ENCODE measurements at regions not wholly inside any gene's neighbourhood (a gene's known extent, or its start where the extent isn't known, plus 50 kb on each side); places are given as distances from the start of the nearest gene placed in this dataset.

DNA sequence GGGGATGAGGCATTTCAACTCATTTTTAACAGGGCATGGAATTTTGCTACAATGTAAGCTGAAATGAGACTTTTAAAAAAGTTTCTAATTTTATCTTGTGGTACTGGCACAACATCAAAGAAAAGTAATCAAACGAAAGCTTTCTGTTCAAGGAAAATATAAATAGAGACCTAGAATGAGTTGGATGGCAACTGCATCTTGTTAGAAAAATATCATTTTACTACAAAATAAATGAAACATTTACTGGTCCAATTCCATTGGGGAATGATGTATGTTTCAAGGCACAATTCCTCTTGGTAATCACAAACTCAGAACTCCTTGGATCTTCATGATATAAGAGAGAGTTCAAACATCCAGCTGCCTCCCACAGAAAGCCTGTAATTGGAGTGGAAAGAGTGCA, 102.8 kb downstream of the HMHB1 start:
- Histone ChIP-seq H3K4me3 (ENCODE audit: low read length) (no peak overlapping the region), H3K27me3 (ENCODE audit: low read depth, low read length) (peaks cover 11% of the 10 kb centered on the region; the same call in 1 of the 2 replicates), H3K79me2 (ENCODE audit: low read length) (no peaks in the 10 kb centered on the region), H3K9ac (ENCODE audit: low read length) (no peak overlapping the region), H3K4me2 (ENCODE audit: low read length) (no peak overlapping the region), H4K20me1 (ENCODE audit: insufficient read depth, low read length) (no peaks in the 10 kb centered on the region), H3K4me1 (ENCODE audit: low read length) (no peaks in the 10 kb centered on the region), H3K9me3 (ENCODE audit: insufficient read depth, low read length) (no peaks in the 10 kb centered on the region), H2AFZ (ENCODE audit: low read depth, low read length) (no peak overlapping the region), H3K36me3 (replicated peaks; ENCODE audit: low read depth, low read length) (no peaks in the 10 kb centered on the region), H3K27ac (ENCODE audit: low read length) (no peak overlapping the region)
- TF ChIP-seq EZH2phosphoT487 (IDR thresholded peaks at IDR 0.05; ENCODE audit: low read depth), result no peak
- TF ChIP-seq, protein P1, sequence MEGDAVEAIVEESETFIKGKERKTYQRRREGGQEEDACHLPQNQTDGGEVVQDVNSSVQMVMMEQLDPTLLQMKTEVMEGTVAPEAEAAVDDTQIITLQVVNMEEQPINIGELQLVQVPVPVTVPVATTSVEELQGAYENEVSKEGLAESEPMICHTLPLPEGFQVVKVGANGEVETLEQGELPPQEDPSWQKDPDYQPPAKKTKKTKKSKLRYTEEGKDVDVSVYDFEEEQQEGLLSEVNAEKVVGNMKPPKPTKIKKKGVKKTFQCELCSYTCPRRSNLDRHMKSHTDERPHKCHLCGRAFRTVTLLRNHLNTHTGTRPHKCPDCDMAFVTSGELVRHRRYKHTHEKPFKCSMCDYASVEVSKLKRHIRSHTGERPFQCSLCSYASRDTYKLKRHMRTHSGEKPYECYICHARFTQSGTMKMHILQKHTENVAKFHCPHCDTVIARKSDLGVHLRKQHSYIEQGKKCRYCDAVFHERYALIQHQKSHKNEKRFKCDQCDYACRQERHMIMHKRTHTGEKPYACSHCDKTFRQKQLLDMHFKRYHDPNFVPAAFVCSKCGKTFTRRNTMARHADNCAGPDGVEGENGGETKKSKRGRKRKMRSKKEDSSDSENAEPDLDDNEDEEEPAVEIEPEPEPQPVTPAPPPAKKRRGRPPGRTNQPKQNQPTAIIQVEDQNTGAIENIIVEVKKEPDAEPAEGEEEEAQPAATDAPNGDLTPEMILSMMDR (IDR thresholded peaks at IDR 0.05; ENCODE audit: low read depth, low read length), result no peak

DNA sequence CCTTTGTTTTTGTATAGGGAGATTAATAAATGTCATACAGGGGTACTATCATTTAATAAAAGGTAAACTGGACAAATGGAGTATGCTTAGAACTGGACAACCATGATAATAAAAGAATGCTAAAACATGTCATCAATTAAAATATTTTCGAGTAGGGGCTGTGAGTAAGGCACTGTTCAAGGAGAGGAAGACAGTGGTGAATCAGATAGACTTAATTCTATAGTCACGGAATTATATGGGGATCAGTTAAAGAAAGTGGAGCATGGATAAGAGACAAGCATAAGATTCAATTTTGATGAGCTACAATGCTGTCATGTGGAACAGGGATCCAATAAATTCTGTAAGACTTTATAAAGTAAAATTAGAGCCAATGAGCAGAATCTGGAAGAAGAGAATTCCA, 104.5 kb downstream of the HMHB1 start:
- Histone ChIP-seq H3K79me2 (ENCODE audit: low read length) (no peaks in the 10 kb centered on the region), H3K9me3 (ENCODE audit: insufficient read depth, low read length) (no peaks in the 10 kb centered on the region), H3K4me1 (ENCODE audit: low read length) (no peaks in the 10 kb centered on the region), H3K4me2 (ENCODE audit: low read length) (no peak overlapping the region), H3K9ac (ENCODE audit: low read length) (no peak overlapping the region), H4K20me1 (ENCODE audit: insufficient read depth, low read length) (no peaks in the 10 kb centered on the region), H3K27me3 (ENCODE audit: low read depth, low read length) (peaks cover 11% of the 10 kb centered on the region; the same call in 1 of the 2 replicates), H3K27ac (ENCODE audit: low read length) (no peak overlapping the region), H3K4me3 (ENCODE audit: low read length) (no peak overlapping the region), H3K36me3 (replicated peaks; ENCODE audit: low read depth, low read length) (no peaks in the 10 kb centered on the region), H2AFZ (ENCODE audit: low read depth, low read length) (no peak overlapping the region)
- TF ChIP-seq EZH2phosphoT487 (IDR thresholded peaks at IDR 0.05; ENCODE audit: low read depth), result no peak
- TF ChIP-seq, protein P1 (IDR thresholded peaks at IDR 0.05; ENCODE audit: low read depth, low read length), result no peak

DNA sequence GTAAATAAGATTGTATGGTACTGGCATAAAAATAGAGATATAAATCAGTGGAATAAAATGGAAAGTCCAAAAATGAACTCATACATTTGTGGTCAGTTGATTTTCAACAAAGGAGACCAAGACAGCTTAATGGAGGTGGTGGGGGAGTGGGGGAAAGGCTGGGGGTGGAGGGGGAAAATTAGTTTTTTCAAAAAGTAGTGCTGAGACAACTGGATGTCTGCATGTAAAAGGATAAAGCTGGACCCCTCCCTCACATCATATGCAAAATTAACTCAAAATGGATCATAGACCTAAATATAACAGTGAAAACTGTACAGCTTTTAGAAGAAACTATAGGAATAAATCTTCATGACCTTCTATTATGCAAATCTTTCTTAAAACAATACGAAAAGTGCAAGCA, 107.0 kb downstream of the HMHB1 start:
- Histone ChIP-seq H4K20me1 (ENCODE audit: insufficient read depth, low read length) (no peaks in the 10 kb centered on the region), H3K4me3 (ENCODE audit: low read length) (no peak overlapping the region), H3K9ac (ENCODE audit: low read length) (no peak overlapping the region), H3K27ac (ENCODE audit: low read length) (no peak overlapping the region), H3K4me2 (ENCODE audit: low read length) (no peak overlapping the region), H2AFZ (ENCODE audit: low read depth, low read length) (no peak overlapping the region), H3K36me3 (replicated peaks; ENCODE audit: low read depth, low read length) (no peaks in the 10 kb centered on the region), H3K9me3 (ENCODE audit: insufficient read depth, low read length) (no peaks in the 10 kb centered on the region), H3K27me3 (ENCODE audit: low read depth, low read length) (0 out of 2 replicates have a peak, but pooled peaks cover 8% of the 10 kb centered on the region), H3K4me1 (ENCODE audit: low read length) (no peaks in the 10 kb centered on the region), H3K79me2 (ENCODE audit: low read length) (no peaks in the 10 kb centered on the region)
- TF ChIP-seq, protein P1 (IDR thresholded peaks at IDR 0.05; ENCODE audit: low read depth, low read length), result no peak
- TF ChIP-seq EZH2phosphoT487 (IDR thresholded peaks at IDR 0.05; ENCODE audit: low read depth), result no peak

DNA sequence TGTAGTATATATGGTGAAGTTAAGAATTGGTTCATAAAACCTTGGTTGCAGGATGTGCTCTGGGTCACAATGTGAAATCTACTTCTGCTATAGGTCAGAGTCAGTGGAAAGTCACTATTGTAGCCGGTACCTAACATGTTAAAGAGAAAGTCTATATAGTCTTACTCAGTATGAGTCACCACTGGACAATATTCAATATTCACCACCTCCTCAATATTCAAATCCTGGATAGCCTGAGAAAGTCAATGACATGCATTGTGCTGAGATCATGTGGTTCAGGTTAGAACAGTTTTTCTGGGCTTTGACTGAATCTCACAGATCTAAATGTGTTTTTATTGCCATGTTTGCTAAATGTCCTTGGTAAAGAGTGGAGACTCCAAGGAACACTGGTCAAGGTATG, 108.8 kb downstream of the HMHB1 start:
- no peaks in the 10 kb centered on the region for H4K20me1 ChIP-seq (ENCODE audit: insufficient read depth, low read length)
- no peak overlapping the region for H3K4me2 ChIP-seq (ENCODE audit: low read length)
- no peaks in the 10 kb centered on the region for H3K36me3 ChIP-seq (replicated peaks; ENCODE audit: low read depth, low read length)
- no peak overlapping the region for H3K9ac ChIP-seq (ENCODE audit: low read length)
- TF ChIP-seq, protein P1 (IDR thresholded peaks at IDR 0.05; ENCODE audit: low read depth, low read length), result no peak
- no peak for TF ChIP-seq EZH2phosphoT487 (IDR thresholded peaks at IDR 0.05; ENCODE audit: low read depth)
- no peaks in the 10 kb centered on the region for H3K4me1 ChIP-seq (ENCODE audit: low read length)
- H3K27me3 ChIP-seq (ENCODE audit: low read depth, low read length), result no peaks in the 10 kb centered on the region
- no peak overlapping the region for H3K27ac ChIP-seq (ENCODE audit: low read length)
- H3K9me3 ChIP-seq (ENCODE audit: insufficient read depth, low read length), result no peaks in the 10 kb centered on the region
- no peaks in the 10 kb centered on the region for H3K79me2 ChIP-seq (ENCODE audit: low read length)
- no peak overlapping the region for H3K4me3 ChIP-seq (ENCODE audit: low read length)
- H2AFZ ChIP-seq (ENCODE audit: low read depth, low read length), result no peak overlapping the region
